Embryonic facial prominence (tissue), 1 donor: ENCODE measurements at regions not wholly inside any gene's neighbourhood (a gene's known extent, or its start where the extent isn't known, plus 50 kb on each side); places are given as distances from the start of the nearest gene placed in this dataset.

Source experiments
- DNase-seq: peaks from one replicate; pipeline ENCODE4 v3.0.0-alpha.2; 2016; ENCODE audit errors: extremely low spot score

- DNase-seq = no peak
These were observed 184.2 kb downstream of the EFNB2 start for GRCh38 chr13:106351251-106351650.

- no peak for DNase-seq
These were observed 185.3 kb downstream of the EFNB2 start for GRCh38 chr13:106350208-106350607.

GRCh38 chr13:106349080-106349931 is 186.2 kb downstream of the EFNB2 start:
- no peak for DNase-seq

- no peak for DNase-seq
These were observed 187.2 kb downstream of the EFNB2 start for GRCh38 chr13:106348075-106348840.

GRCh38 chr13:106344342-106344741 is 191.1 kb downstream of the EFNB2 start:
- DNase-seq = no peak

- DNase-seq = no peak
These were observed 191.6 kb downstream of the EFNB2 start for GRCh38 chr13:106343836-106344235.

- DNase-seq = no peak
These were observed 195.2 kb downstream of the EFNB2 start for GRCh38 chr13:106340249-106340648.

- no peak for DNase-seq
These were observed 198.2 kb downstream of the EFNB2 start for GRCh38 chr13:106337096-106337850.

- DNase-seq = no peak
These were observed 198.8 kb downstream of the EFNB2 start for GRCh38 chr13:106336668-106337067.

- DNase-seq = no peak
These were observed 202.8 kb downstream of the EFNB2 start for GRCh38 chr13:106332621-106333020.

GRCh38 chr13:106331116-106331515 is 204.3 kb downstream of the EFNB2 start:
- DNase-seq = no peak

- no peak for DNase-seq
These were observed 205.5 kb downstream of the EFNB2 start for GRCh38 chr13:106329941-106330340.

GRCh38 chr13:106326751-106327150 is 208.7 kb downstream of the EFNB2 start:
- DNase-seq = no peak

- DNase-seq = no peak
These were observed 211.0 kb downstream of the EFNB2 start for GRCh38 chr13:106324444-106324843.

GRCh38 chr13:106322628-106323027 is 212.8 kb downstream of the EFNB2 start:
- DNase-seq = no peak

GRCh38 chr13:106318941-106319411 is 216.5 kb downstream of the EFNB2 start:
- DNase-seq = no peak

- no peak for DNase-seq
These were observed 221.0 kb downstream of the EFNB2 start for GRCh38 chr13:106314417-106314816.

GRCh38 chr13:106311004-106311403 is 224.5 kb downstream of the EFNB2 start:
- no peak for DNase-seq

GRCh38 chr13:106310291-106310865 is 225.1 kb downstream of the EFNB2 start:
- DNase-seq = no peak

GRCh38 chr13:106306748-106307277 is 228.6 kb downstream of the EFNB2 start:
- DNase-seq = no peak

- no peak for DNase-seq
These were observed 232.6 kb downstream of the EFNB2 start for GRCh38 chr13:106302843-106303242.
